Smooth muscle cell (in vitro differentiated cells): ENCODE measurements at regions not wholly inside any gene's neighbourhood (a gene's known extent, or its start where the extent isn't known, plus 50 kb on each side); places are given as distances from the start of the nearest gene placed in this dataset.
A peak's percentile ranks its signal among the peaks of the same experiment; 100 is the strongest.

Source experiments
- DNase-seq: peaks from one replicate; lab custom pipeline; 2025; ENCODE audit not compliant: unreplicated experiment; lab: John Stamatoyannopoulos, UW
- H2AFZ ChIP-seq: fragments of 200-600 bp; sonication (generic); 2 replicates; pipeline ENCODE4 v1.6.0; 2016; ENCODE audit warnings: antibody characterized with exemption, low read depth, mild to moderate bottlenecking
- H3F3A ChIP-seq: fragments of 200-600 bp; sonication (generic); 2 replicates; pipeline ENCODE4 v1.6.0; 2017; ENCODE audit warnings: antibody characterized with exemption, low read depth
- H3K27ac ChIP-seq: fragments of 200-600 bp; sonication (generic); 2 replicates; pipeline ENCODE4 v1.5.1; 2016; ENCODE audit warnings: low read depth, mild to moderate bottlenecking
- H3K27me3 ChIP-seq: fragments of 200-600 bp; sonication (generic); 2 replicates; pipeline ENCODE4 v1.6.1; 2016; ENCODE audit warnings: low read depth, mild to moderate bottlenecking
- H3K36me3 ChIP-seq: fragments of 200-600 bp; sonication (generic); 2 replicates; pipeline ENCODE4 v1.5.1; 2016; ENCODE audit warnings: low read depth
- H3K4me1 ChIP-seq: fragments of 200-600 bp; sonication (generic); 2 replicates; pipeline ENCODE4 v1.5.1; 2016; ENCODE audit warnings: low read depth
- H3K4me2 ChIP-seq: fragments of 200-600 bp; sonication (generic); 2 replicates; pipeline ENCODE4 v1.6.0; 2016; ENCODE audit warnings: mild to moderate bottlenecking
- H3K4me3 ChIP-seq: fragments of 200-600 bp; sonication (generic); 2 replicates; pipeline ENCODE4 v1.5.1; 2016; ENCODE audit warnings: mild to moderate bottlenecking
- H3K79me2 ChIP-seq: fragments of 200-600 bp; sonication (generic); 2 replicates; pipeline ENCODE4 v1.6.0; 2016; ENCODE audit warnings: low read depth, mild to moderate bottlenecking
- H3K9ac ChIP-seq: fragments of 200-600 bp; sonication (generic); 2 replicates; pipeline ENCODE4 v1.6.0; 2016; ENCODE audit warnings: low read depth
- H3K9me3 ChIP-seq: fragments of 200-600 bp; sonication (generic); replicated peaks from 2 replicates; pipeline ENCODE4 v1.5.1; 2016; ENCODE audit warnings: low read depth
- H4K20me1 ChIP-seq: fragments of 200-600 bp; sonication (generic); 2 replicates; pipeline ENCODE4 v1.6.0; 2016; ENCODE audit warnings: low read depth
- CTCF ChIP-seq: fragments of 200-600 bp; sonication (generic); IDR thresholded peaks from 2 replicates; pipeline ENCODE4 v1.5.1; 2017; ENCODE audit warnings: borderline replicate concordance, mild to moderate bottlenecking, antibody characterized with exemption; ENCODE audit not compliant: insufficient read depth, poor library complexity, severe bottlenecking
- WGBS: methylation state at CpG from one replicate; pipeline ENCODE4 v1.1.7; 2016; ENCODE audit warnings: low lambda C conversion rate; 5-methylcytosine and 5-hydroxymethylcytosine counted together

GRCh38 chr2:155315768-155316167 is 617.3 kb downstream of the KCNJ3 start:
- WGBS: 89% methylated on average over 2 of the region's 2 CpGs
- H3K9me3 ChIP-seq: no peaks in the 10 kb centered on the region
- H3K79me2 ChIP-seq: no peaks in the 10 kb centered on the region
- TF ChIP-seq CTCF: no peak
- no peak overlapping the region for H3K4me2 ChIP-seq
- no peak overlapping the region for H2AFZ ChIP-seq
- no peaks in the 10 kb centered on the region for H3K27me3 ChIP-seq
- DNase-seq: no peak
- no peak overlapping the region for H3K9ac ChIP-seq
- H3K4me3 ChIP-seq: no peak overlapping the region
- H3K4me1 ChIP-seq: no peaks in the 10 kb centered on the region
- no peaks in the 10 kb centered on the region for H4K20me1 ChIP-seq
- H3K36me3 ChIP-seq: no peaks in the 10 kb centered on the region
- H3F3A ChIP-seq: no peaks in the 10 kb centered on the region
- H3K27ac ChIP-seq: no peak overlapping the region

GRCh38 chr2:155310589-155310988 is 612.1 kb downstream of the KCNJ3 start:
- H3K36me3 ChIP-seq: no peaks in the 10 kb centered on the region
- no peak overlapping the region for H3K27ac ChIP-seq
- 18% methylated on average over 3 of the region's 3 CpGs for WGBS
- TF ChIP-seq CTCF: peak; percentile 66
- no peaks in the 10 kb centered on the region for H3K79me2 ChIP-seq
- H2AFZ ChIP-seq: no peak overlapping the region
- no peaks in the 10 kb centered on the region for H3K4me1 ChIP-seq
- no peak for DNase-seq
- no peaks in the 10 kb centered on the region for H3F3A ChIP-seq
- no peaks in the 10 kb centered on the region for H3K9me3 ChIP-seq
- H4K20me1 ChIP-seq: no peaks in the 10 kb centered on the region
- no peak overlapping the region for H3K4me3 ChIP-seq
- no peak overlapping the region for H3K4me2 ChIP-seq
- no peak overlapping the region for H3K9ac ChIP-seq
- no peaks in the 10 kb centered on the region for H3K27me3 ChIP-seq

- 96% methylated on average over 1 of the region's 1 CpG for WGBS
- Histone ChIP-seq H3K4me3 (no peak overlapping the region), H3K36me3 (no peaks in the 10 kb centered on the region), H3F3A (no peaks in the 10 kb centered on the region), H2AFZ (no peak overlapping the region), H3K4me1 (no peaks in the 10 kb centered on the region), H3K4me2 (no peak overlapping the region), H3K27me3 (no peaks in the 10 kb centered on the region), H3K79me2 (no peaks in the 10 kb centered on the region), H3K9me3 (no peaks in the 10 kb centered on the region), H3K27ac (no peak overlapping the region), H3K9ac (no peak overlapping the region), H4K20me1 (no peaks in the 10 kb centered on the region)
- DNase-seq: no peak
- TF ChIP-seq CTCF: no peak
Measured at GRCh38 chr2:155309483-155309882, 611.0 kb downstream of the KCNJ3 start.

GRCh38 chr2:155308367-155309009 is 610.0 kb downstream of the KCNJ3 start:
- Histone ChIP-seq H3K27me3 (no peaks in the 10 kb centered on the region), H3K36me3 (no peaks in the 10 kb centered on the region), H3K4me1 (no peaks in the 10 kb centered on the region), H3K27ac (no peak overlapping the region), H4K20me1 (no peaks in the 10 kb centered on the region), H3K79me2 (no peaks in the 10 kb centered on the region), H3F3A (no peaks in the 10 kb centered on the region), H3K4me3 (no peak overlapping the region), H3K9ac (no peak overlapping the region), H3K9me3 (no peaks in the 10 kb centered on the region), H3K4me2 (no peak overlapping the region), H2AFZ (no peak overlapping the region)
- no peak for TF ChIP-seq CTCF
- no peak for DNase-seq
- 84% methylated on average over 1 of the region's 1 CpG for WGBS
